Stomach (tissue), 8 donors: ENCODE measurements at regions not wholly inside any gene's neighbourhood (a gene's known extent, or its start where the extent isn't known, plus 50 kb on each side); places are given as distances from the start of the nearest gene placed in this dataset.

ENCODE experiments used
- DNase-seq, 2 donors: peaks; one replicate each; pipeline versions ENCODE4 v3.0.0 to v3.0.0-alpha.2; 2013 to 2019
- H3K27ac ChIP-seq, 5 donors: fragments of 200-600 bp in 4 of 5; sonication (generic) in 4 of 5; one replicate each; pipeline ENCODE4 v1.5.1; 2013 to 2019; ENCODE audit warnings: mild to moderate bottlenecking in 1 of 5, moderate library complexity in 1 of 5
- H3K27me3 ChIP-seq, 3 donors: fragments of 200-600 bp; sonication (generic); one replicate each; pipeline ENCODE4 v1.5.1; 2017 to 2019; ENCODE audit warnings: mixed run types in 1 of 3
- H3K36me3 ChIP-seq, 4 donors: fragments of 200-600 bp; sonication (generic); 1 replicate in 3 of 4; 2 replicates in 1 of 4; pipeline ENCODE4 v1.5.1; 2016 to 2019
- H3K4me1 ChIP-seq, 4 donors: fragments of 200-600 bp; sonication (generic); one replicate each; pipeline ENCODE4 v1.5.1; 2016 to 2019
- H3K4me3 ChIP-seq, 4 donors: fragments of 200-600 bp; sonication (generic) in 3 of 4; one replicate each; pipeline ENCODE4 v1.5.1; 2016 to 2019; ENCODE audit warnings: mild to moderate bottlenecking in 1 of 4
- H3K9me3 ChIP-seq, 4 donors: fragments of 200-600 bp; sonication (generic); one replicate each; pipeline ENCODE4 v1.5.1; 2016 to 2019
- CTCF ChIP-seq, 7 experiments: fragments of 450-650 bp in 4 of 7; fragments of 200-600 bp in 3 of 7; sonication (generic) in 3 of 7; IDR thresholded peaks; one replicate each; pipeline ENCODE4 v1.5.1; 2016 to 2019; ENCODE audit warnings: antibody characterized with exemption in 7 of 7, control low read depth in 2 of 7, mild to moderate bottlenecking in 1 of 7
- EP300 ChIP-seq: sonication (generic); formaldehyde crosslinking; IDR thresholded peaks from one replicate; pipeline ENCODE4 v1.6.1; 2017; ENCODE audit warnings: antibody characterized with exemption
- POLR2A ChIP-seq, 4 donors: fragments of 450-650 bp; IDR thresholded peaks; one replicate each; pipeline ENCODE4 v1.6.1; 2016; ENCODE audit warnings: antibody characterized with exemption in 4 of 4, control low read depth in 2 of 4, mild to moderate bottlenecking in 1 of 4, moderate library complexity in 1 of 4
- POLR2AphosphoS5 ChIP-seq, 3 donors: sonication (generic); formaldehyde crosslinking; IDR thresholded peaks; one replicate each; pipeline ENCODE4 v1.6.1; 2016; ENCODE audit warnings: antibody characterized with exemption in 3 of 3
- WGBS, 5 donors: extraction: QIAGEN DNeasy Blood & Tissue Kit in 3 of 5; methylation state at CpG; one replicate each; pipeline versions ENCODE4 v1.1.5 to v1.1.7; 2013 to 2018; 5-methylcytosine and 5-hydroxymethylcytosine counted together
- intact Hi-C: fragments of 100-400 bp; cut with DNase I; formaldehyde crosslinking; loops from one replicate; pipeline ENCODE4 v1.15.1; 2023; ENCODE audit warnings: low total_unique reads
- donor health status: healthy with polysubstance abuse.
- donor health status: Bipolar disorder and iron deficiency.
- donor health status: healthy.

GRCh38 chr10:78178397-78178796 is 144.7 kb downstream of the RPS24 start:
- no peaks in the 10 kb centered on the region for H3K9me3 ChIP-seq
- peaks cover 0 to 24% (median 0%) of the 10 kb centered on the region in 3 donors for H3K27me3 ChIP-seq
- no peak overlapping the region for H3K4me3 ChIP-seq
- intact Hi-C loops = no loop called here
- peaks cover 0 to 31% (median 11%) of the 10 kb centered on the region in 4 donors for H3K4me1 ChIP-seq
- no peak overlapping the region for H3K27ac ChIP-seq
- 41 to 77% (median 48%) methylated on average over 5 to 8 of the region's 8 CpGs for WGBS, 5 donors
- no peaks in the 10 kb centered on the region for H3K36me3 ChIP-seq
- no peak for DNase-seq
- TF ChIP-seq POLR2AphosphoS5 (IDR thresholded peaks at IDR 0.05) (no peak), POLR2A (IDR thresholded peaks at IDR 0.05) (no peak), CTCF (IDR thresholded peaks at IDR 0.05) (no peak), EP300 (no peak)

GRCh38 chr10:78178940-78179339 is 145.3 kb downstream of the RPS24 start:
- H3K9me3 ChIP-seq = no peaks in the 10 kb centered on the region
- peaks cover 0 to 24% (median 0%) of the 10 kb centered on the region in 3 donors for H3K27me3 ChIP-seq
- no peak for TF ChIP-seq CTCF (IDR thresholded peaks at IDR 0.05)
- H3K4me1 ChIP-seq = peaks cover 0 to 31% (median 9%) of the 10 kb centered on the region in 4 donors
- no peaks in the 10 kb centered on the region for H3K36me3 ChIP-seq
- intact Hi-C loops = no loop called here
- DNase-seq = peak; percentile 31 to 69
- H3K4me3 ChIP-seq = no peak overlapping the region
- 34 to 43% (median 35%) methylated on average over 7 of the region's 7 CpGs for WGBS, 5 donors
- no peak overlapping the region for H3K27ac ChIP-seq

- H3K27me3 ChIP-seq = peaks cover 0 to 24% (median 0%) of the 10 kb centered on the region in 3 donors
- no peak for TF ChIP-seq EP300
- TF ChIP-seq POLR2AphosphoS5 (IDR thresholded peaks at IDR 0.05) = no peak
- TF ChIP-seq CTCF (IDR thresholded peaks at IDR 0.05) = no peak
- TF ChIP-seq POLR2A (IDR thresholded peaks at IDR 0.05) = no peak
- 57 to 69% (median 64%) methylated on average over 21 to 22 of the region's 22 CpGs for WGBS, 5 donors
- intact Hi-C loops = no loop called here
- H3K4me3 ChIP-seq = no peak overlapping the region
- H3K27ac ChIP-seq = no peak overlapping the region
- no peaks in the 10 kb centered on the region for H3K36me3 ChIP-seq
- H3K4me1 ChIP-seq = peaks cover 0 to 27% (median 8%) of the 10 kb centered on the region in 4 donors
- H3K9me3 ChIP-seq = no peaks in the 10 kb centered on the region
- no peak for DNase-seq
Measured at GRCh38 chr10:78179886-78180705, 146.4 kb downstream of the RPS24 start.

GRCh38 chr10:78181381-78182055 is 147.9 kb downstream of the RPS24 start:
- peaks cover 0 to 23% (median 6%) of the 10 kb centered on the region in 4 donors for H3K4me1 ChIP-seq
- TF ChIP-seq POLR2A (IDR thresholded peaks at IDR 0.05) (no peak), POLR2AphosphoS5 (IDR thresholded peaks at IDR 0.05) (no peak), EP300 (no peak)
- H3K36me3 ChIP-seq = no peaks in the 10 kb centered on the region
- no peak overlapping the region for H3K4me3 ChIP-seq
- DNase-seq = no peak
- H3K27me3 ChIP-seq = peaks cover 0 to 24% (median 0%) of the 10 kb centered on the region in 3 donors
- intact Hi-C loops = no loop called here
- no peaks in the 10 kb centered on the region for H3K9me3 ChIP-seq
- 87 to 98% (median 93%) methylated on average over 6 of the region's 6 CpGs for WGBS, 5 donors
- H3K27ac ChIP-seq = no peak overlapping the region
